Glutamatergic neuron (in vitro differentiated cells): ENCODE measurements at regions not wholly inside any gene's neighbourhood (a gene's known extent, or its start where the extent isn't known, plus 50 kb on each side); places are given as distances from the start of the nearest gene placed in this dataset.

ENCODE experiments used
- DNase-seq: peaks from one replicate; pipeline ENCODE4 v3.0.0; 2022
- H3K27ac Mint-ChIP-seq: one replicate; pipeline ENCODE4 v1.8.0; 2020; ENCODE audit warnings: mild to moderate bottlenecking, mixed read lengths, inconsistent platforms; ENCODE audit not compliant: unreplicated experiment
- H3K27me3 Mint-ChIP-seq: one replicate; pipeline ENCODE4 v1.8.0; 2020; ENCODE audit warnings: mild to moderate bottlenecking, moderate library complexity, mixed read lengths, inconsistent platforms; ENCODE audit not compliant: unreplicated experiment
- H3K36me3 Mint-ChIP-seq: one replicate; pipeline ENCODE4 v1.8.0; 2020; ENCODE audit warnings: mild to moderate bottlenecking, mixed read lengths, inconsistent platforms; ENCODE audit not compliant: unreplicated experiment
- H3K4me1 Mint-ChIP-seq: one replicate; pipeline ENCODE4 v1.8.0; 2020; ENCODE audit warnings: mild to moderate bottlenecking, low read depth, mixed read lengths, inconsistent platforms; ENCODE audit not compliant: unreplicated experiment
- H3K4me3 Mint-ChIP-seq: one replicate; pipeline ENCODE4 v1.8.0; 2020; ENCODE audit warnings: mild to moderate bottlenecking, mixed read lengths, inconsistent platforms; ENCODE audit not compliant: unreplicated experiment
- H3K9me3 Mint-ChIP-seq: one replicate; pipeline ENCODE4 v1.8.0; 2020; ENCODE audit warnings: mild to moderate bottlenecking, moderate library complexity, mixed read lengths, inconsistent platforms; ENCODE audit not compliant: unreplicated experiment
- CTCF ChIP-seq: fragments of 200-600 bp; sonication (generic); IDR thresholded peaks from one replicate; pipeline ENCODE4 v1.5.0; 2021; ENCODE audit not compliant: partially characterized antibody, unreplicated experiment

DNA sequence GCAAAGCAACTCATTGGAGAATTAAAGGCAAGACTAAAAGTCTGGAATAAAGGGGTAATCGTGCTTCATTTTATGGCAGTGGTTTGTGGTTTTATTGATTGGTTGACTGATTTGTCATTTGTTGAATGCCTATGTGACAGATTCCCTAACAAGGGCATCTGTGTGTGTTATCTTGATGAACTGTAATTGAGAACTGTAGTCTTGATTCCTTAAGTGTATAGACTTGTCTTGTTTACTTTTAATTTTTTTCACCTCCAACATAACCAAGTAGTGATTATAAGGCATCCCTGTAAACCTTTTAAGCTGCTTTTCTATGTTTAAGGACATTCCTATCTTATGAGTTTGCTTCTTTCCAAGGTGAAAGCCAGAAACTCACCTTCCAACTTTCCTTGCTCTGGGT, 216.0 kb upstream of the TAPT1 start:
- Mint-ChIP-seq H3K27me3 (no peaks in the 10 kb centered on the region), H3K4me3 (no peak overlapping the region), H3K36me3 (peaks cover 6% of the 10 kb centered on the region), H3K27ac (no peak overlapping the region), H3K9me3 (peaks cover 3% of the 10 kb centered on the region), H3K4me1 (no peaks in the 10 kb centered on the region)
- TF ChIP-seq CTCF = no peak
- no peak for DNase-seq

DNA sequence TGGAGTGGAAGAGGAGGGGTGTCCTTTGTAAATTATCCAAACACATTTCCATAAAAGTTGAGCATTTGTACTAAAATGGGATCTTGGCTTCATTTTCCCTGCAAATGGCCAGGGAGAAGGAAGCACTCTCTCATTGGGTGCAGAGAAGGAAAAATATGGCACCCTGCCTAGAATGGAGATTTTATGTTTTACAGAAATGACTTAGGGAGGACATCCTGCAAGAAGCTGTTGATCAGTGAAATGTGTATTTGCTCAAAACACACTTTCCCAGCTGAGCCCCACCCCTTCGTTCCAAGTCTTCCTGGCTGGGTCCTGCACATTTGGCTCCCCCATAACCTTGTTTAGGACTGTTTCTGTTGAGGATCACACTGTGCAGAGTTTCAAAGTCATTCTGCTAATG, 213.5 kb upstream of the TAPT1 start:
- no peak overlapping the region for H3K4me3 Mint-ChIP-seq

GRCh38 chr4:16438986-16439385, 212.7 kb upstream of the TAPT1 start:
- Mint-ChIP-seq H3K9me3 (peaks cover 3% of the 10 kb centered on the region), H3K27ac (no peak overlapping the region), H3K27me3 (no peaks in the 10 kb centered on the region), H3K4me3 (no peak overlapping the region), H3K4me1 (no peaks in the 10 kb centered on the region), H3K36me3 (peaks cover 6% of the 10 kb centered on the region)
- TF ChIP-seq CTCF = no peak
- DNase-seq = no peak

More for the DNA sequence above, 213.5 kb upstream of the TAPT1 start:
- DNase-seq = no peak
- no peaks in the 10 kb centered on the region for H3K4me1 Mint-ChIP-seq
- no peak for TF ChIP-seq CTCF
- H3K27me3 Mint-ChIP-seq = no peaks in the 10 kb centered on the region
- H3K27ac Mint-ChIP-seq = no peak overlapping the region
- peaks cover 6% of the 10 kb centered on the region for H3K36me3 Mint-ChIP-seq
- peaks cover 3% of the 10 kb centered on the region for H3K9me3 Mint-ChIP-seq

- Mint-ChIP-seq H3K27ac (no peak overlapping the region), H3K4me1 (no peaks in the 10 kb centered on the region), H3K27me3 (no peaks in the 10 kb centered on the region), H3K4me3 (no peak overlapping the region), H3K36me3 (peaks cover 6% of the 10 kb centered on the region), H3K9me3 (peaks cover 3% of the 10 kb centered on the region)
- DNase-seq = no peak
- TF ChIP-seq CTCF = no peak
Measured at GRCh38 chr4:16437836-16438235, 211.6 kb upstream of the TAPT1 start.

DNA sequence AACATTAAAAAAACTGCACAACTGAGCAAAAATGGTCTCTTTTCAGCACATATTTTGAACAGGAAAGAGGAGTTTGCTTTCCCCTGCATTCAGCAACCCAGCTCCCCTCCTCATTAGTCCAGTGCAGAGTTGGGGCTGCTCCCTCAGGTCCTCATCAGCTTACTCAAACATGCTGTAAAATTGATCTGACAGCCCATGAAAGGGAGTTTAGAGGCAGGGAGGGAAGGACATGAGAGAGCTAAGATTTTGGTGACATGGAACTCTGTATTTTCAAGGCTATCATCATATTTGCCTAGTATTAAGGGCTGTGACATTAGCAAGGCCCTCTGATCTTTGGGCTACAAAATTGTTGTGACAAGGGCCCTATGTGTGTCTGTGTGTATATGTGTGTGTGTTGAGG, 205.6 kb upstream of the TAPT1 start:
- no peaks in the 10 kb centered on the region for H3K36me3 Mint-ChIP-seq
- H3K4me3 Mint-ChIP-seq = no peak overlapping the region
- H3K27ac Mint-ChIP-seq = no peak overlapping the region
- TF ChIP-seq CTCF = no peak
- H3K27me3 Mint-ChIP-seq = no peaks in the 10 kb centered on the region
- no peaks in the 10 kb centered on the region for H3K4me1 Mint-ChIP-seq
- H3K9me3 Mint-ChIP-seq = peaks cover 3% of the 10 kb centered on the region
- DNase-seq = no peak
